ENCODE measurements at regions not wholly inside any gene's neighbourhood (a gene's known extent, or its start where the extent isn't known, plus 50 kb on each side); places are given as distances from the start of the nearest gene placed in this dataset.

- no peaks in the 10 kb centered on the region for H3K9me3 ChIP-seq (ENCODE audit: low read depth)
- H3K36me3 ChIP-seq = no peaks in the 10 kb centered on the region
- H4K20me1 ChIP-seq (ENCODE audit: low read depth) = peaks cover 6% of the 10 kb centered on the region
- H3K36me3 Mint-ChIP-seq = no peaks in the 10 kb centered on the region
- H3K27ac ChIP-seq = no peak overlapping the region
- H3K9me3 Mint-ChIP-seq = no peaks in the 10 kb centered on the region
- H3K79me2 ChIP-seq (ENCODE audit: low read depth) = no peaks in the 10 kb centered on the region
- TF ChIP-seq EZH2phosphoT487 (IDR thresholded peaks at IDR 0.05) (no peak), CTCF (IDR thresholded peaks at IDR 0.05) (no peak), EZH2 (IDR thresholded peaks at IDR 0.05) (no peak)
- H3F3A ChIP-seq (ENCODE audit: low read depth) = peaks cover 13% of the 10 kb centered on the region
- no peak overlapping the region for H3K27ac Mint-ChIP-seq
- H3K4me2 ChIP-seq = no peak overlapping the region
- peaks cover 14% of the 10 kb centered on the region for H3K4me1 ChIP-seq
- H3K4me3 Mint-ChIP-seq = no peak overlapping the region
- H3K27me3 Mint-ChIP-seq (ENCODE audit: insufficient read depth, low read depth) = peaks cover 14% of the 10 kb centered on the region
- no peak overlapping the region for H3K9ac ChIP-seq
- peaks cover 9% of the 10 kb centered on the region for H3K27me3 ChIP-seq
- H2AFZ ChIP-seq (replicated peaks) = no peak overlapping the region
- no peak overlapping the region for H3K4me3 ChIP-seq
- peaks cover 13% of the 10 kb centered on the region for H3K4me1 Mint-ChIP-seq
- DNase-seq (ENCODE audit: low spot score) = no peak
Measured at GRCh38 chr17:36793976-36794375, 143.3 kb upstream of the LHX1 start.

GRCh38 chr17:36807496-36808179 lies 129.6 kb upstream of the LHX1 start:
- no peak overlapping the region for H3K4me3 Mint-ChIP-seq

GRCh38 chr17:36808180-36808661 lies 129.1 kb upstream of the LHX1 start:
- Mint-ChIP-seq H3K9me3 (no peaks in the 10 kb centered on the region), H3K27me3 (ENCODE audit: insufficient read depth, low read depth) (peaks cover 37% of the 10 kb centered on the region), H3K4me3 (peak overlapping the region; percentile 73), H3K36me3 (no peaks in the 10 kb centered on the region), H3K4me1 (peaks cover 22% of the 10 kb centered on the region), H3K27ac (no peak overlapping the region)
- Histone ChIP-seq H3K36me3 (no peaks in the 10 kb centered on the region), H3F3A (ENCODE audit: low read depth) (peaks cover 3% of the 10 kb centered on the region), H3K9me3 (ENCODE audit: low read depth) (no peaks in the 10 kb centered on the region), H3K27ac (no peak overlapping the region), H3K4me2 (peak overlapping the region; percentile 98), H3K27me3 (peaks cover 84% of the 10 kb centered on the region), H3K4me1 (peaks cover 17% of the 10 kb centered on the region), H3K4me3 (peak overlapping the region; percentile 50), H3K79me2 (ENCODE audit: low read depth) (no peaks in the 10 kb centered on the region), H2AFZ (replicated peaks) (peak overlapping the region; percentile 97), H4K20me1 (ENCODE audit: low read depth) (no peaks in the 10 kb centered on the region), H3K9ac (no peak overlapping the region)
- TF ChIP-seq CTCF (IDR thresholded peaks at IDR 0.05) (no peak), EZH2phosphoT487 (IDR thresholded peaks at IDR 0.05) (peak; percentile 81), EZH2 (IDR thresholded peaks at IDR 0.05) (peak; percentile 95)
- peak; percentile 85 for DNase-seq (ENCODE audit: low spot score)

More at GRCh38 chr17:36807496-36808179, 129.6 kb upstream of the LHX1 start:
- peak; percentile 16 for DNase-seq (ENCODE audit: low spot score)
- Histone ChIP-seq H3K4me2 (peak overlapping the region; percentile 98), H3K27me3 (peaks cover 78% of the 10 kb centered on the region), H3K9me3 (ENCODE audit: low read depth) (no peaks in the 10 kb centered on the region), H3K79me2 (ENCODE audit: low read depth) (no peaks in the 10 kb centered on the region), H3F3A (ENCODE audit: low read depth) (peaks cover 3% of the 10 kb centered on the region), H2AFZ (replicated peaks) (peak overlapping the region; percentile 97), H3K27ac (no peak overlapping the region), H3K36me3 (no peaks in the 10 kb centered on the region), H4K20me1 (ENCODE audit: low read depth) (no peaks in the 10 kb centered on the region), H3K9ac (no peak overlapping the region), H3K4me3 (peak overlapping the region; percentile 50), H3K4me1 (peaks cover 11% of the 10 kb centered on the region)
- no peaks in the 10 kb centered on the region for H3K36me3 Mint-ChIP-seq
- no peak overlapping the region for H3K27ac Mint-ChIP-seq
- no peak for TF ChIP-seq EZH2phosphoT487 (IDR thresholded peaks at IDR 0.05)
- peak; percentile 95 for TF ChIP-seq EZH2 (IDR thresholded peaks at IDR 0.05)
- H3K27me3 Mint-ChIP-seq (ENCODE audit: insufficient read depth, low read depth) = peaks cover 35% of the 10 kb centered on the region
- no peaks in the 10 kb centered on the region for H3K9me3 Mint-ChIP-seq
- H3K4me1 Mint-ChIP-seq = peaks cover 17% of the 10 kb centered on the region

- no peak overlapping the region for H3K9ac ChIP-seq
- H3K27me3 ChIP-seq = peaks cover 54% of the 10 kb centered on the region
- no peaks in the 10 kb centered on the region for H4K20me1 ChIP-seq (ENCODE audit: low read depth)
- H3K27ac ChIP-seq = no peak overlapping the region
- H3K36me3 ChIP-seq = no peaks in the 10 kb centered on the region
- H3K79me2 ChIP-seq (ENCODE audit: low read depth) = no peaks in the 10 kb centered on the region
- H3K4me3 Mint-ChIP-seq = no peak overlapping the region
- H3K27ac Mint-ChIP-seq = no peak overlapping the region
- DNase-seq (ENCODE audit: low spot score) = peak; percentile 27
- H3K9me3 ChIP-seq (ENCODE audit: low read depth) = no peaks in the 10 kb centered on the region
- TF ChIP-seq EZH2 (IDR thresholded peaks at IDR 0.05) (no peak), EZH2phosphoT487 (IDR thresholded peaks at IDR 0.05) (no peak), CTCF (IDR thresholded peaks at IDR 0.05) (no peak)
- H3F3A ChIP-seq (ENCODE audit: low read depth) = peaks cover 3% of the 10 kb centered on the region
- peaks cover 26% of the 10 kb centered on the region for H3K4me1 ChIP-seq
- H2AFZ ChIP-seq (replicated peaks) = peak overlapping the region; percentile 58
- peak overlapping the region; percentile 58 for H3K4me2 ChIP-seq
- H3K9me3 Mint-ChIP-seq = no peaks in the 10 kb centered on the region
- no peaks in the 10 kb centered on the region for H3K36me3 Mint-ChIP-seq
- H3K4me3 ChIP-seq = no peak overlapping the region
- H3K27me3 Mint-ChIP-seq (ENCODE audit: insufficient read depth, low read depth) = peaks cover 37% of the 10 kb centered on the region
- H3K4me1 Mint-ChIP-seq = peaks cover 41% of the 10 kb centered on the region
Measured at GRCh38 chr17:36812762-36813161, 124.5 kb upstream of the LHX1 start.

Data from neural progenitor cell (in vitro differentiated cells).